ENCODE measurements at regions not wholly inside any gene's neighbourhood (a gene's known extent, or its start where the extent isn't known, plus 50 kb on each side); places are given as distances from the start of the nearest gene placed in this dataset.

DNA sequence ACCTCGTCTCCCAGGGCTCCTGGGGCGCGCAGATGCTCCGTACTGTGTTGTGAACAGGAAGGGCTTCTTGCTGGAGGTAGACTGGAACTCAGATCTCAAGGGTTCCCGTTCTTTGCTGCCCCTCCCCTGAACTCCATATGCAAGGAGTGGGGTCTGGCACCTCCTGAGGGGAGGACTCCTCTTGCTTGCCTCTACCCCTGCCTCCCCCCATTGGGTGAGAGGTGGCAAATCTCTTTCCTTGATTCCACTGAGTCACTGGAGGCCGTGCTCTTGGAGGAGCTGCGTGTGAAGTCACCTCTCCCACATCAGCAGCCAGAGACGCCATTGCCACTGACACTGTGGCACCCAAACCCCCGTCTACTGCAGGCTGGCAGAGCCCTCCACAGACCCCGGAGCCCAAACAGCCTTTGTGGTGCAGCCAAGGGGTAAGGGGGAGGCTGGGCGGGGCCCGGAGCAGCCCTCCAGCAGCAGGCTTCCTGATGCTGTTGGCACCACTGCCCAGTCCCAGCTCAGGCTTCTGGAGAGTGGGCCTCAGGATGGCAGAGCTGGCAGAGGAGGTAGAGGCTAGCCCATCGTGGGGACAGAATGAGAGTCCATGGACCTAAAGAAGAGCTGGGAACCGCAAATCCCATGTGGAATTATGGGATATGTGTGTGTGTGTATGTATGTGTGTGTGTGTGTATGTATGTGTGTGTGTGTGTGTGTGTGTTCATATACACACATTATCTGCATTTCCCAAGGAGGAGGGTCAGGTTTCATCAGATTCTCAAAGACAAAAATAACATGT lies 104.9 kb upstream of the RUNX3 start:
- DNase-seq, result no peak

DNA sequence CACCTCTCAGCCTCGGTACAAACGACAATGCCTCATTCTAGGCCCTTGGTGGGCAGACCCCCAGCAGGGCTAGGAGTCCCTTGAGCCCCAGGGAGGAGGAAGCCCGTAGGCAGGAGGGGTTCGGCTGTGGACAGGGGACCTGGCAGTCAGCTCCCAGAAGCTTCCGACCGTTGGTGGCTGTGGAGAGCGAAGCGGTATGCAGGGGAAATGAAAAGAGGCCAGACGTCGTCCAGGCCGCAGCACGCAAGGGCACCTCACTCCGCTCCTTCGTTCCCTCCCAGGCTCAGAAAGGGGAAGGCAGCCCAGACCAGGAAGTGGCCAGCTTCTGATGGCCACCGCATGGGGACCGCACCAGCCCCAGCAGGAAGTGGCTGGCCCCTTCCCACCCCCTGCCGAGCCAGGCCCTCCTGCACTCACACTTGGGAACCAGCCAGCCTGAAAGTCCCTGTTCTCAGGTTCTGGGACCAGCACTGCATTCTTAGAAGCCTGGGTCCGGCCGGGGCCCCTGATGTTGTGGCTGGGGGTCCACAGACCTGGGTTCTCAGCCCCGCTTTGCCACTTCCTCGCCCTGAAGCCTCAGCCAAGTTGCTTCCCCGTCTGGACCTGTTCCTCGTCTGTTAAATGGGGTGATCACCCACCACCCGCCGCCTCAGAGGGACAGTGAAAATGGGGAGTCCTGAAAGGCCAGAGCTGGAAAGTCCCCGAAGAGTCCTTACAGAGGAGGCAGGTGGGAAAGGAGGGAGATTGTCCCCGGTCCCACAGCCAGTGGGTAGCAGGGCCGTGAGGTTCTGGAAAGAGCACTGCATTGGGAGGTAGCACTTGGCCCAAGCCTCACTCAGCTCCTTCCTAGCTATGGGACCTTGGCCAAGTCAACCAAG lies 104.0 kb upstream of the RUNX3 start:
- peak; percentile 25 for DNase-seq

DNA sequence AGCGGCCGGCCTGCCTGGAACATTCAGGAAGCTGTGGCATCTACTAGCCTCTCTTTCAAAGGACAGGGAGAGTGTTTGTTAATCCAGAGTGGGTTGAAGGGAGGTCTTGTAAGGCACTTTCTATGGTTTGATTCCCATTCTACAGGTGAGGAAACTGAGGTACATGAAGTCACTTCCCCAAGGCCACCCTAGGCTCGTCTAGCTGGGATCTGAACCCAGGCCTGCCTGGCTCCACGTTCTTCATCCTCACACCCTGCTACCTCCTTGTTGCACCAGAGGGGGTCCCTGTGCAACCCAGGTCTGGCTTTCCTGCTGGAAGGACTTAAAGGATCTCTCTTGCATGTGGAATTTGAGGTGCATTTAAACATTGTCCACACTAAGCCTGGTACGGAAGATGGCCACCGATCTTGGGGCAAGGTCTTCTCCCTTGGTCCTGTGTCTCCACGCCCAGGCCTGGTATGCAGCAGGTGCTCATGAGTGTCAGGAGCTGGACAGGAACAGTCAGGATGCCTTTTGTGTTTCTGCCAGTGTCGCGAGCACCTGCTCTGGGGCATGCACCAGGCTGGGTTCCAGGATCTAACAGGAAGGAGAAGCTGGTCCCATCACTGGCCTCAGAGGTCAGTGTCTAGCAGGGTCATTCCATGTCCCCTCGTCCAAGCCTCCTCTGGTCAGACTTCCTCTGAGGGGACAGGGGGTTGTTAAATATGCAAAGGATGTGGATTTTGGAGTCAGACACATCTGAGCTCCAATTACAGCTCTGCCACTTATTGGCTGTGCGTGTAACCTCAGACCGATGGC lies 103.2 kb upstream of the RUNX3 start:
- DNase-seq, result no peak

DNA sequence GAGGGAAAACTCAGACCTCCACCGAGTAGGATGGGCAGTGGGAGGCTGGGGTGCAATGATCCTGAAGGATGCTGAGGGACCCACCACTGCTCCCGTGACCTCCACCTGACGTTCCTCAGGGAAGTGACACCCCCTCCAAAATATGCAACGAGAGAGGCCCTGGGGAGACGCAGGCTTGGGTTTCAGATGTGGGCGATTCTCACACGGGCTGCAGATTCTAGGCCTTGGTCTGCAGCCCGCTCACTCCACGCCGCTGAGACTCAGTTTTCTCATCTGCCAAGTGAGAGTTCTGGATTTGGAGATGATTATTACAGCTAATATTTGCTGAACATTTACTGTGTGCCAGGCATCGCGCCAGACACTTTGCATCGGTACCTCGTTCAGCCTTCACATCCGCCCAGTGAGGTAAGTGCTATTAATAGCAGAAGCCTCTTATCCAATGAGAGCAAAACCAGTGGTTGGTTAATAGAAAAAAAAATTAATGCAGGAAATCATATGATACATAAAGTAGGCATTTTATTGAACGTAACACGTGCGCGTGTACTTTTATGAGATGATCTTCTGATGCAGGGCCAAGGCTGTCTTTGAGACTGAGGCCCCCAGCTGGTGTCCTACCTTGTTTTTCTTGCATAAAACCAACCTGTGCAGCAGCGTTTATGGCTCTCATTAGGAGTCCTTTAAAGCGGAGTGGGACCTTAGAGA lies 102.0 kb upstream of the RUNX3 start:
- DNase-seq, result peak; percentile 55

DNA sequence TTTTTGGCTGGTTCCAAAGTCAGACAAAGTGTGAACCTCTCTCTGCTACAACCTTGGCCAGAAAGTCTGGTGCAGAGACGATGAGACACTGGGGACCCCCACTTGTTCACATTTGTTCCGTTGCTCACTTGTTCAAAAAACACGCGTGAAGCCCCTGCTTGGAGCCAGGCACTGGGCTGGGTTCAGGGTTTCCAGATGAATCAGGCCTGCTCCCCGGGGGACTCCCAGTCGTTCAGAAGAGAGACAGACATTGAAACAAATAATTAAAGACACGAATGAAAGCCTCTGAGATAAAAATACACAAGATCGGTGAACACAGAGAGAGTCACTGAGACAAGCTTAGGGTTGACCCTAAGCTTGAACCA lies 101.5 kb upstream of the RUNX3 start:
- peak; percentile 70 for DNase-seq

DNA sequence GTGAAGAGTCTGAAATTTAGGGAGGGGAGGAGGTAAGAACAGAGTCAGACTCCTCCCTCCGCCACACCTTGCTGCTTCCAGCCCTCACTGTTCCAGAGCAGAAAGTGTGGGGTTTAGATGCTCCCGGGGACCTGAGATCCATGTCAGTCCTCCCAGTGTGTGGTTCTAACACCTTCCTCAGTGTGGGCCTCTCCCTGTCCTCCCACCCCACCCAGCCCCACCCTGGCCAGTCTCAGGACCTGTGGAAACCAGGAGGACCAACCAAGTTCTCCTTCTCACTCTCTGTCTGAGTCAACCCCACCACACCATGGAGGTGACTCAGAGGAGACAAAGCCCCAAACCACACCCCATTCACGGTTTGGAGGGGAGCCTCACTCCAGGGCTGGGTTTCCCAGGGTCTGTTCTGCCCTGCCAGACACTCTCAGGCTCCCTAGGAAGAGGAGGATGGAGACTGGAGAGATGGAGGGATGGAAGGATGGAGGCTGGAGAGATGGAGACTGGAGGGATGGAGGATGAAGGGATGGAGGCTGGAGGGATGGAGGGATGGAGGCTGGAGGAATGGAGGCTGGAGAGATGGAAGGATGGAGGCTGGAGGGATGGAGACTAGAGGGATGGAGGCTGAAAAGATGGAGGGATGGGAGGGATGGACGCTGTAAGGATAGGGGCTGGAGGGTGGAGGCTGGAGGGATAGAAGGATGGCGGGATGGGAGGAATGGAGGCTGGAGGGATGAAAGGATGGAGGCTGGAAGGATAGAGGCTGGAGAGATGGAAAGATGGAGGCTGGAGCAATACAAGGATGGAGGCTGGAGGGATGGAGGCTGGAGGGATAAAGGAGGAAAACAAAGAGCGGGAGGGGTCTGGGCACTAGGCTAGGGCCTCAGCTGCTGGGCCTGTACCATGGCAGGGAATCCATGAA lies 100.9 kb upstream of the RUNX3 start:
- peak; percentile 95 for DNase-seq

DNA sequence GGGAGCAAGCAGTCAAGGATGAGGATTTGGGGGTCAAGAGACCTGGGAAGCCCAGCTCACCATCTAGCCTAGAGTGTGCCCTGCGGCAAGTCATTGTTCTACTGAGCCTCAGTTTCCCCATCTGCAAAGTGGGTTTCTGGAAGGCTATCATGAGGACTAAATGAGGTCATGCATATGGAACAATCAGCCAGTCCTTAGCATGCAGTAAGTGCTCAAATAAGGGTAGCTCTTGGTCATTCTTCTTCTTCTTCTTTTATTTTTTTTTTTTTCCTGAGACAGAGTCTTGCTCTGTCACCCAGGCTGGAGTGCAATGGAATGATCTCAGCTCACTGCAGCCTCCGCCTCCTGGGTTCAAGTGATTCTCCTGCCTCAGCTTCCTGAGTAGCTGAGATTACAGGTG lies 99.9 kb upstream of the RUNX3 start:
- DNase-seq, result no peak

DNA sequence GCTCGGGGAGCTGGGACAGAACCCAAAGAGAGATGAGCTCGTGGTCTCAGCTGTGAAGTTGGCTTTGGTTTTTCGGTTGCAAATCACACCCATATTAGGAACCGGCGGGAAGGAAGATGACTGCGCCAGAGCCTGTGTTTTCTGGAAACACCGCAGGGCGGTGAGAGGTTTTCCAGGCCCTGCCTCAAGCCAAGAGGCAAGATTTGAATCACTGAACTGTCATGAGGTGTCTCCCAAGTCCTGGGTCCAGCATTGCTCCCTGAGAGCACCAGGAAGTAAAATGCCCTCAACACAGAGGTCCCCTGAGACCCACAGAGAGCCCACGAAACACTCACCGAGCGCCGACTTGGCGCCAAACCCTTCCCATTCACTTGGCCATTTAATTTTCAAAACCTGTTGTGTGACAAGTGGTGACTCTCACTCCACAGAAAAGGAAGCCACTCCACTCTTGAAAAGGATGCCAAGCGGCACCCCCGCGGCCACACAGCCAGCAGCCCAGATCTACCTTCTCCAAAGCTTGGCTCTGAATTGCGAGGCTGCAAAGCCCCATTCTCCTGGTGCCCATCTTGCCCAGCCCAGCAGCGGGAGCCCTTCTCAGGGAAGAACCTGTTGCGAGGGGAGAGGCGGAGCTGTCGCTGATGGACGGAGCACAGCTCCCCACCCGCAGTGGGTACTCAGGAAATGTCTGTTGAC lies 99.0 kb upstream of the RUNX3 start:
- peak; percentile 85 for DNase-seq

DNA sequence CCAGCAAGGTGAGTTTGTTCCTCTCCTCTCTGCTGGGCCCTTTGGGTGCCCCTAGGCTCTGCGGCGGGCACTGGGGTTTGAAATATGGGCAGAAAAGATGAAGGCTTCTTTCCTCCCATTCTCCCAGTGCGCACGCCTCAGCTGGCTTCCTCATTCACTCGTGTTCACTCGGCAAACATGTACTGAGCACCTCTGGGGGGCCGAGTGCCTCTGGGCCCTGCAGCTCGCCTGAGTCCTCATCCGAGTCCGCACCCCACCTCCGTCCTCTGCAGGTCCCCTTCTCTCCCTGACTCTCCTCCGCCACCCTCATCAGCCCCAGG lies 98.5 kb upstream of the RUNX3 start:
- DNase-seq, result no peak

DNA sequence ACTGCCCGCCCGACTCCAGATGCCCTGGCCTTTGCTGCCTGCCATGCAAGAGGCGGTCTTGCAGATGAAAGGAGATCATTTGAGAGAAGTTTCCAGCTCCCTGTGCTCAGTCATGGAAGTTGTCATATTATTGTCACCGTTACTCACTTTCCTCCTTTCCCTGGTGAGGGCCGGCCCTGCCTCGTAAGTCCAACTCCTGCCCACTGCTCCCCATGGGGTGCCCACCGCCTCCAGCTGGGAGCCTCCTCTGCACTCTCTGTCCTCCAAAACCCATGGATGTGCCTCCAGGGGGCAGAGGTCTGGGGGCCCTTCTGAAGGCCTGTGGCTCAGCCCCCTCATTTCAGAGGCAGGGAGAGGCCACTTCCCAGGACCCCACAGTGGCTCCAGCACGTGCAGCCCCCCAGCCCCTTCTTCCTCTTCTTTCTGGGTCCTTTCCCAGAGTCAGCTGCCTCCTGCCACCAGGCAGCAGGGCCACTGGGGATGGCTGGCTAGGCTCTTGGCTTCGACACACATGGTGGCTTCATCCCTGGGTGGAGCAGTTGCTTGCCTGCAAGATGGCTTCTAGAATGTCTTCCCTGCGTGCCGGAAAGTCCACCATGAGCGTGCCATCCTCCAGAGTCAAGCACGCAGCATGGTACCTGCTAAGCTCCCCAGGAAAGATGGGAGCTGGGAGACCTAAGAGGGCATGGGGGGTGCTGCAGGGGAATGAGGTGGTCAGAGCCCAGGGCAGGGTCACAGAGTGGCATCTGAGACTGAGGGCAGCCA lies 97.9 kb upstream of the RUNX3 start:
- DNase-seq, result no peak

DNA sequence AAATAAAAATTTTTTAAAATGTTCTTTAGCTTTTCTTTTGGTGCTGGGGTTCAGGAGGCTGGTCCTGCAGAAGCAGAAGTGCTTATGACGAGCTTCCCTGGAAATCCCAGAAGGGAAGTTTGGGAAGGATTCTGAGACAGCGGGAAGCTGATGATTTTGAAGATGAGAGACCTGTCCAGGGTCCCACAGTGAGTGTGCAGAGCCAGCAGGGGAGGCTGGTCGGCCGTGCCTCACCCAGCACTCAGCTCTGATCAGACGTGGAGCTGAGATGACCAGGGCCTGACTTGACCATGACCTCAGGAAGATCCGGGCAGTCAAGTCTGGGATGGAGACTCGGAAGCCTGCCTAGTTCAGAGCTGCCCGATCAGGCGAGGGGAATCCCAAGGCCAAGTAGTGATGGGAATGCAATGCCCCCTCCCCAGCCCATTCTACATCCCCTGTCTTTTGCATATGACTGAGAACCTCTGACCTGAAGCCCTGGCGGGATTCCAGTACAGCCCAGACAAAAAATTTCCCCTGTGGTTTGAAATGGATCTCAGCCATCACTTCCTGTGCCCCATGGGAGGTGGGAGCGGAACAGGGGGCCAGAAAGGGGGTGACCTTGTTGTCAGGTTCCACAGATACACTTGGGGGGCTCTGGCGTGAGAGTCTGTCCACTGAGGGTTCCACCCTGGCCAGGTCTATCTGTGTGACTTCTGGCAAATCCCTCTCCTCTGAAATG lies 96.8 kb upstream of the RUNX3 start:
- no peak for DNase-seq

DNA sequence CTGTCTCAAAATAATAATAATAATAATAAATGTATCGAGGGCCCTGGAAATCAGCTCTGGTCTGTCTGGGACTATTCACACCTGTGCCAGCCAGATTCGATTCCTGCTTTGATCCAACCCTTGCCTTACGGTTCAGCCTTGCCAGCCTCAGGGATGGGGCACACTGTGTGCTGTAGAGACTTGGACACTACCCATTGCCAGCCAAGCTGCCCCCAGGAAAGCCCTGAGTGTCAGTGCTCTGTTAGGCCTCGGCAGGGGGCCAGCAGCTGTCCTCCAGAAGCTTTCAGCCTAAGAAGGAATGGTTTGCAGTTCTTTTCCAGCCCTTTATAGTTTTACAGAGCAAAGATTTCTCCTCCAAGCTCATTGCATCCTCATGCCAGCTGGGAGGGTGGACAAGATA lies 96.2 kb upstream of the RUNX3 start:
- DNase-seq, result no peak

DNA sequence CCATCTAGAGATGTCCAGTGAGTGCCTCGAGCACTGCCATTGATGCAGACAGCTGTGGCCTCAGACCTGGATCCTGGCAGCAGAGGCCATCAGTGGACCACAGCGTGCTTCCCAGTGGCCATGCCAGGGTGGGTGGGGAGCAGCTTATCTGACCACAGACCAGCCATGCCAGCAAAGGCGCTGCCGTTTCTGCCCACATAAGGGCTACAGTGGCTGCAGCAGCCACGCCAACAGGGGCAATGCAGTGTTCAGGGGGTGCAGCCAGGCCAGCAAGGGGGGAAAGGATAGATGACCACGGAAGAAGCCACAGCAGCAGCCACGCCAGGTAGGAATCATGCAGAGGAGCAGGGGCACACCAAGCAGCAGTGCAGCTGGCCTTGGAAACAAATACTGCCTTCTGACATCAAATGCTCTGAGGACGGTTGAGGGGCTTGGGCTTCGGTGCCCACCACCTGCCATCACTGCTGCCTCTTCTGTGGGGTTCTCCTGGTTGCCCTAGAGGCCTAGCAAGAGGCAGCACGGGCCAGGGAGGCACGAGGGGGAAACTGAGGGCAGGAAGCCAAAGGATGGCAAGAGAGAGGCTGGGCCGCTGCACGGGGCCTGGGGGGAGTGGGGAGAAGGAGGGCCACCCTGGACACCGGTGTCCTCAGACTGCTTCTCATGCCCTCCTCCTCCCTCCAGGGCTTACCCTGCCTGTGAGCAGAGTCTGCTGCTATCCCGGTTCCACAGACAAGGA lies 94.7 kb upstream of the RUNX3 start:
- no peak for DNase-seq

DNA sequence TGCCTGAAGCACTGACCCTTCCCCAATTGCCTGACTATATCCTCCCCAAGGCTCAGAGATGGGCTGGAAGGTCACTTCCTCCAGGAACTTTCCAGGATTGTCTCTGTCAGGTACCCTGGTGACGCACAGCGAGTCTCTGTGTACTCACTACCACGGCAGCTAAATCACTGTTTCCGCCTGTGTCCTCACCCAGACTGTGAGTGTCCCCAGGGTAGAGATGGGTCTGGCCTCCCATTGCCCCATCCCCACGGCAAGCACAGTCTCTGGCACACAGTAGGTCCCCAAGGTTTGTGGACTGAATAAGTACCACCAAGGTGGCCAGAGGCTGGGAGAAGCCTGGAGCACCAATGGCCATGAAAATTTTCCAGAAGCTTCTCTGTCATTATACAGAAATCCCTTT lies 93.8 kb upstream of the RUNX3 start:
- no peak for DNase-seq

DNA sequence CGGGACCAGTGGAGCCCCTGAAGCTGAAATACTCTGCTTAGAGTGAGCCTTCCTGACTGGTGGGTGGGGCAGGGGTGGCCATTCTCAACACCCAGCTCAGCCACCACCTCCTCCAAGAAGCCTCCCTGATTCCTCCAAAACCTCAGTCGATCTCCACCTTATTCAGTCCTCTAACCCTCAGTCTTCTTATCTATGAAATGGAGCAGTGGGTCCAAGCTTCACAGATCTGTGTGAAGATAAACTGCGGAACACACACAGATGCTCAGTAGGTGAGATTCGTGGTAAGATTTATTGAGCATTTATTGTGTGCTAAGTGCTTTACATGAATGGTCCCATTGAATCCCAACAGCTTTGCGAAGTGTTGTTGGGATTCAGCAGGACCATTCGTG lies 93.1 kb upstream of the RUNX3 start:
- DNase-seq, result no peak

DNA sequence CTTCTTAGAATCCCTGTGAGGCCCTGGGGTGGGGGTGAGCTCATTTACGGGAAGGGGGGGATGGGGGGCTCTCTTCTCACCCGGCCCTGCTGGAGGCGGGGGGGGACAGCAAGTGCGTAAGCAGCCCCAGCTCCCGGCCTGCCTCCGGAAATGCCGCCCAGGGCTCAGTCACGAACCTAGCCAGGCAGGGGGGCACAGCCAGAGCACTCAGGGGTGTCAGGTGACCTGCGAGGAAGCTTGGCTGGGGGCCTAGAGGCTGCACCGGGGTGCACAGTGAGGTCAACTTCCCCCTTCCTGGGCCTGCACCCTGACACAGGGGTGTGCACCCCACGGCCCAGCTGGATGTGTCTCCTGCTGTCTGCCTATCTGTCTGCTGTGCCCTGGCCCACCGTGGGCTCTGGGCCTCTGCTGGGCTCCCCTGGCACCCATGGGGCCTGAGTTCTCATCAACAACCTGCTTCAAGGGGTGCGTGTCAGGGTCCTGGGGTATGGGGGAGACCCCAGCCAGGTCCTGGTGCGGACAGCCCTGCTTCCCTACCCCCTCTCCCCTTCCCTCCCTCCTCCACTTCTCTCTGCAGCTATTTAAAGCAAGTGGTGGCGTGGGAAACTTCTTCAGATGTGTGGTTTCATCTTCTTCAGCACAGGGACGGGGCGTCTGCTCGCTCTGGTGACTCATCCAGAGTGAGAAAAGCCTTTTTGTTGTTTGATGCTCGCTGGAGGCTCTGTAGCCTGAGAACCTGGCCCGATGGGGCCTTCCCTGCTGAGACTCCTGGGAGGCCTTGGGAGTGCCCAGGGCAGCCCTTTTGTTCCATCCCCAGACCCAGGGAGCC lies 92.5 kb upstream of the RUNX3 start:
- DNase-seq, result peak; percentile 95

DNA sequence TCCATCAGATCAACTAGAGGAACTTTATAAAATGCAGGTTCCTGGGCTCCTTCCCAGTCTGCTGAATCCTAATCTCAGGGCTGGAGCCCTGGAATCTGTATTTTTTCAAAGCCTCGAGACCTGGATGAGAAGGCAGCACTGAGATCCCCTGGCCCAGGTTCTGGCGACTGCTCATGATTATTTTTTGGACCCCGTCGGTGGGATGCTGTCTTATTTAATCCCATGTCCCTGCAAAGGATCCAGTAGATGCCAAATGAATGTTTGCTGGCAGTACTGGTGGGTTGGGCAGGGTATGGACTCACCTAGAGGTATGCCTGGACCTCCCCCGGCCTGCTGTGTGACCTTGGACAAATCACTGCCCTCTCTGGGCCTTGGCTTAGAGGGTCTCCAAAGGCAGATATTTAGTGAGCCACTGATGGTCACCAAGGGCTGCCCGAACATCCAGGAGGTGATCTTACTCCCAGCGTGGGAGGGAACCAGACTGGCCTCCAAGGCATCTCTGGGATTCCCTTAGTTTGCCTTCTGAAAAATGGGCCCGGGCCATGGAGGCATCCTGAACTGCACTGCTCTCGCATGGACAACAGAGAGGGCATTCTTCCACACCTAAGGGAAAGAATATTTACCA lies 91.6 kb upstream of the RUNX3 start:
- DNase-seq, result no peak

Data from activated CD4-positive, alpha-beta T cell treated with anti-CD3 and anti-CD28 coated beads, Interleukin-2, amount 50 U/mL, for 16 hours (primary cell).